ENCODE measurements at regions not wholly inside any gene's neighbourhood (a gene's known extent, or its start where the extent isn't known, plus 50 kb on each side); places are given as distances from the start of the nearest gene placed in this dataset.
"Not testable (repeated sequence)": the region's sequence is repeated elsewhere in the genome, so short reads cannot be mapped to it uniquely, and the experiment has no call there.

GRCh38 chr1:148387122-148387948 is 95.8 kb downstream of the PPIAL4G start:
- H4K5ac ChIP-seq (ENCODE audit: low read depth, low read length); H2BK20ac ChIP-seq (ENCODE audit: low read depth, low read length); dilution Hi-C loops (cut with HindIII; ENCODE audit: low sequenced_read_pairs, unreplicated experiment); BruUV-seq (replicated peaks); H3K79me1 ChIP-seq (ENCODE audit: low read depth in 1 of 2, low read length in 2 of 2); ATAC-seq (ENCODE audit: low read depth); H4K8ac ChIP-seq (ENCODE audit: low read depth in 2 of 2, low read length in 2 of 2); H2BK120ac ChIP-seq (ENCODE audit: low read depth, low read length); DNase-seq; in situ Hi-C loops (cut with MboI; ENCODE audit: low sequenced_read_pairs); H3K27ac ChIP-seq (ENCODE audit: insufficient read depth, low read length); intact Hi-C loops (cut with micrococcal nuclease); H3K9me1 ChIP-seq (ENCODE audit: insufficient read depth, low read length); H3K36me3 ChIP-seq (ENCODE audit: control insufficient read depth, insufficient read depth, low read length); H3K4ac ChIP-seq (ENCODE audit: low read depth, low read length); H3K9me3 ChIP-seq (ENCODE audit: control insufficient read depth, insufficient read depth, low read length); H2BK15ac ChIP-seq (ENCODE audit: low read depth, low read length); H3K4me1 ChIP-seq (ENCODE audit: control insufficient read depth, insufficient read depth, low read length); H4K91ac ChIP-seq (ENCODE audit: insufficient read depth, low read depth, low read length); H3K27me3 ChIP-seq (ENCODE audit: control insufficient read depth, insufficient read depth, low read length); H3K18ac ChIP-seq (ENCODE audit: low read depth, low read length); H3K23ac ChIP-seq (ENCODE audit: low read depth, low read length); H3K9ac ChIP-seq (ENCODE audit: low read depth, low read length); H2AK9ac ChIP-seq (replicated peaks; ENCODE audit: low read depth, low read length, poor library complexity); H2BK5ac ChIP-seq (ENCODE audit: low read depth, low read length, poor library complexity, severe bottlenecking); CTCF ChIA-PET; H4K20me1 ChIP-seq (ENCODE audit: insufficient read depth, low read length); POLR2A ChIA-PET (ENCODE audit: unreplicated experiment); H3K14ac ChIP-seq (replicated peaks; ENCODE audit: low read depth, low read length); H2AK5ac ChIP-seq (ENCODE audit: low read depth, low read length); H3K56ac ChIP-seq (ENCODE audit: extremely low read depth, insufficient read depth, low read length): not testable (repeated sequence)
- H2AFZ ChIP-seq (replicated peaks; ENCODE audit: low read length, poor library complexity) = peak overlapping the region; percentile 97
- WGBS, 2 experiments (ENCODE audit: extremely low coverage in 2 of 2, insufficient read length in 1 of 2) = 49% methylated on average over 3 of the region's 18 CpGs; no CpG with 5 or more reads in 1 of the 2 experiments
- H3K4me3 ChIP-seq (ENCODE audit: insufficient read depth, low read depth, low read length) = peak overlapping the region; percentile 87
- H3K4me2 ChIP-seq (ENCODE audit: low read depth, low read length) = peak overlapping the region; percentile 85

Data from IMR-90 (cell line).